HEK293 (cell line): ENCODE measurements at regions not wholly inside any gene's neighbourhood (a gene's known extent, or its start where the extent isn't known, plus 50 kb on each side); places are given as distances from the start of the nearest gene placed in this dataset.

ENCODE experiments used
- YY1 ChIP-seq: fragments of 450-650 bp; formaldehyde crosslinking; IDR thresholded peaks from 2 replicates; pipeline ENCODE4 v1.5.1; 2018; ENCODE audit warnings: missing biosample characterization, missing genetic modification characterization
- ZBTB8A ChIP-seq: fragments of 450-650 bp; formaldehyde crosslinking; IDR thresholded peaks from 2 replicates; pipeline ENCODE4 v1.5.1; 2016; ENCODE audit warnings: missing biosample characterization, missing genetic modification characterization
- ZNF174 ChIP-seq: fragments of 450-650 bp; formaldehyde crosslinking; IDR thresholded peaks from 2 replicates; pipeline ENCODE4 v1.5.0; 2017; ENCODE audit warnings: missing biosample characterization, mild to moderate bottlenecking, missing genetic modification characterization
- ZNF184 ChIP-seq: fragments of 450-650 bp; IDR thresholded peaks from 2 replicates; pipeline ENCODE4 v1.5.1; 2018; ENCODE audit warnings: missing biosample characterization, mild to moderate bottlenecking, missing genetic modification characterization
- ZNF292 ChIP-seq: fragments of 450-650 bp; formaldehyde crosslinking; IDR thresholded peaks from 2 replicates; pipeline ENCODE4 v1.5.1; 2016; ENCODE audit warnings: low read depth, missing biosample characterization, missing genetic modification characterization, borderline replicate concordance
- ZNF341 ChIP-seq: fragments of 450-650 bp; formaldehyde crosslinking; IDR thresholded peaks from 2 replicates; pipeline ENCODE4; 2016; ENCODE audit warnings: low read depth, missing biosample characterization, missing genetic modification characterization
- ZNF544 ChIP-seq: fragments of 450-650 bp; formaldehyde crosslinking; IDR thresholded peaks from 2 replicates; pipeline ENCODE4 v1.5.0; 2017; ENCODE audit warnings: missing biosample characterization, missing genetic modification characterization
- ZNF555 ChIP-seq: fragments of 450-650 bp; formaldehyde crosslinking; conservative IDR thresholded peaks from 2 replicates; pipeline ENCODE4 v1.5.1; 2017; ENCODE audit warnings: missing biosample characterization, mild to moderate bottlenecking, missing genetic modification characterization, inconsistent platforms
- ZNF629 ChIP-seq: fragments of 450-650 bp; formaldehyde crosslinking; IDR thresholded peaks from 2 replicates; pipeline ENCODE4 v1.5.1; 2017; ENCODE audit warnings: missing biosample characterization, missing genetic modification characterization
- ZNF658 ChIP-seq: fragments of 450-650 bp; formaldehyde crosslinking; IDR thresholded peaks from 2 replicates; pipeline ENCODE4; 2016; ENCODE audit warnings: missing biosample characterization, missing genetic modification characterization
- TF ChIP-seq, protein P1 (sequence below): fragments of 450-650 bp; formaldehyde crosslinking; IDR thresholded peaks from 2 replicates; pipeline ENCODE4 v1.5.1; 2016; ENCODE audit warnings: missing biosample characterization, missing genetic modification characterization
- TF ChIP-seq, protein P2 (sequence below): sonication (generic); formaldehyde crosslinking; IDR thresholded peaks from 2 replicates; pipeline ENCODE4 v1.8.1; 2022; ENCODE audit warnings: mild to moderate bottlenecking, moderate library complexity, missing genetic modification reagents
- TF ChIP-seq, protein P3 (sequence below): fragments of 450-650 bp; formaldehyde crosslinking; IDR thresholded peaks from 2 replicates; pipeline ENCODE4 v1.5.1; 2016; ENCODE audit warnings: missing biosample characterization, missing genetic modification characterization

DNA sequence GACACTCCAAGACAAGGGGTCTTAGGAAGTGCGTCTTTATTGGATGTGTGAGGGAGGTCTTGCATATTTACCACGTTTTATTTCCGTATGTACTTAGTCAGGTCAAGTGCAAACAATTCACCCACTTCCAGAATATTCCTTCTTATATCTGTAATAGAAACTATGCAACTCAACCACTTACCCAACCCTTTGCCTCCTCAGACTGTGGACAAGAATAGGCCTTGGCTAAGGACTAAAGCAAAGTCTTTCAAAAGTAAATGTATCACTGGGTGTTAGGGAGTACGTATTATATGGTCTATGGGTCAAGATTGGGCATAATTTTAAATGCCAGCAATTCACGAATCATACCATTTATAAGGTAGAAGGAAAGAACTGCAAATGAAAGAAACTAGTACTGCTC is 484.8 kb downstream of the MBD2 start:
- TF ChIP-seq, protein P1, sequence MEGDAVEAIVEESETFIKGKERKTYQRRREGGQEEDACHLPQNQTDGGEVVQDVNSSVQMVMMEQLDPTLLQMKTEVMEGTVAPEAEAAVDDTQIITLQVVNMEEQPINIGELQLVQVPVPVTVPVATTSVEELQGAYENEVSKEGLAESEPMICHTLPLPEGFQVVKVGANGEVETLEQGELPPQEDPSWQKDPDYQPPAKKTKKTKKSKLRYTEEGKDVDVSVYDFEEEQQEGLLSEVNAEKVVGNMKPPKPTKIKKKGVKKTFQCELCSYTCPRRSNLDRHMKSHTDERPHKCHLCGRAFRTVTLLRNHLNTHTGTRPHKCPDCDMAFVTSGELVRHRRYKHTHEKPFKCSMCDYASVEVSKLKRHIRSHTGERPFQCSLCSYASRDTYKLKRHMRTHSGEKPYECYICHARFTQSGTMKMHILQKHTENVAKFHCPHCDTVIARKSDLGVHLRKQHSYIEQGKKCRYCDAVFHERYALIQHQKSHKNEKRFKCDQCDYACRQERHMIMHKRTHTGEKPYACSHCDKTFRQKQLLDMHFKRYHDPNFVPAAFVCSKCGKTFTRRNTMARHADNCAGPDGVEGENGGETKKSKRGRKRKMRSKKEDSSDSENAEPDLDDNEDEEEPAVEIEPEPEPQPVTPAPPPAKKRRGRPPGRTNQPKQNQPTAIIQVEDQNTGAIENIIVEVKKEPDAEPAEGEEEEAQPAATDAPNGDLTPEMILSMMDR (tag by site-specific recombination) = no peak
- no peak for TF ChIP-seq ZNF544 (tag by site-specific recombination)
- no peak for TF ChIP-seq ZNF629 (tag by site-specific recombination)
- TF ChIP-seq YY1 (tag by site-specific recombination) = no peak
- TF ChIP-seq, protein P2, sequence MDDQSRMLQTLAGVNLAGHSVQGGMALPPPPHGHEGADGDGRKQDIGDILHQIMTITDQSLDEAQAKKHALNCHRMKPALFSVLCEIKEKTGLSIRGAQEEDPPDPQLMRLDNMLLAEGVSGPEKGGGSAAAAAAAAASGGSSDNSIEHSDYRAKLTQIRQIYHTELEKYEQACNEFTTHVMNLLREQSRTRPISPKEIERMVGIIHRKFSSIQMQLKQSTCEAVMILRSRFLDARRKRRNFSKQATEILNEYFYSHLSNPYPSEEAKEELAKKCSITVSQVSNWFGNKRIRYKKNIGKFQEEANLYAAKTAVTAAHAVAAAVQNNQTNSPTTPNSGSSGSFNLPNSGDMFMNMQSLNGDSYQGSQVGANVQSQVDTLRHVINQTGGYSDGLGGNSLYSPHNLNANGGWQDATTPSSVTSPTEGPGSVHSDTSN = no peak
- TF ChIP-seq ZBTB8A (tag by site-specific recombination) = no peak
- no peak for TF ChIP-seq ZNF341 (tag by site-specific recombination)
- TF ChIP-seq ZNF658 (tag by site-specific recombination) = no peak
- TF ChIP-seq ZNF555 (tag by site-specific recombination) = no peak
- no peak for TF ChIP-seq ZNF292 (tag by site-specific recombination)
- no peak for TF ChIP-seq ZNF184
- TF ChIP-seq ZNF174 = no peak
- TF ChIP-seq, protein P3, sequence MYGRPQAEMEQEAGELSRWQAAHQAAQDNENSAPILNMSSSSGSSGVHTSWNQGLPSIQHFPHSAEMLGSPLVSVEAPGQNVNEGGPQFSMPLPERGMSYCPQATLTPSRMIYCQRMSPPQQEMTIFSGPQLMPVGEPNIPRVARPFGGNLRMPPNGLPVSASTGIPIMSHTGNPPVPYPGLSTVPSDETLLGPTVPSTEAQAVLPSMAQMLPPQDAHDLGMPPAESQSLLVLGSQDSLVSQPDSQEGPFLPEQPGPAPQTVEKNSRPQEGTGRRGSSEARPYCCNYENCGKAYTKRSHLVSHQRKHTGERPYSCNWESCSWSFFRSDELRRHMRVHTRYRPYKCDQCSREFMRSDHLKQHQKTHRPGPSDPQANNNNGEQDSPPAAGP (tag by site-specific recombination) = no peak
